Spleen (tissue), 7 donors: ENCODE measurements at regions not wholly inside any gene's neighbourhood (a gene's known extent, or its start where the extent isn't known, plus 50 kb on each side); places are given as distances from the start of the nearest gene placed in this dataset.
"Not testable (repeated sequence)": the region's sequence is repeated elsewhere in the genome, so short reads cannot be mapped to it uniquely, and the experiment has no call there.

Experiments used
- POLR2A ChIP-seq, 3 donors: fragments of 450-650 bp; IDR thresholded peaks; one replicate each; pipeline ENCODE4 v1.5.1; 2017; ENCODE audit warnings: antibody characterized with exemption in 3 of 3, mild to moderate bottlenecking in 1 of 3
- POLR2AphosphoS5 ChIP-seq, 3 donors: sonication (generic); formaldehyde crosslinking; IDR thresholded peaks; one replicate each; pipeline ENCODE4 v1.5.1; 2017; ENCODE audit warnings: antibody characterized with exemption in 3 of 3
- TF ChIP-seq, protein P1 (sequence below), 11 experiments: fragments of 200-600 bp in 7 of 11; fragments of 450-650 bp in 4 of 11; sonication (generic) in 4 of 11; IDR thresholded peaks in 8 of 11; conservative IDR thresholded peaks in 3 of 11; 1 replicate in 7 of 11; 2 replicates in 4 of 11; pipeline versions ENCODE4 v1.4.0 to v1.8.0; 2016 to 2021; ENCODE audit warnings: antibody characterized with exemption in 11 of 11, inconsistent platforms in 4 of 11, mild to moderate bottlenecking in 1 of 11
- donor health status: DM: no; HTN: no; CAD: no; lungs with moderate emphysema.
- donor health status: DM: no; HTN: no; CAD: no.
- donor health status: DM: no; HTN: no; CAD: no.

DNA sequence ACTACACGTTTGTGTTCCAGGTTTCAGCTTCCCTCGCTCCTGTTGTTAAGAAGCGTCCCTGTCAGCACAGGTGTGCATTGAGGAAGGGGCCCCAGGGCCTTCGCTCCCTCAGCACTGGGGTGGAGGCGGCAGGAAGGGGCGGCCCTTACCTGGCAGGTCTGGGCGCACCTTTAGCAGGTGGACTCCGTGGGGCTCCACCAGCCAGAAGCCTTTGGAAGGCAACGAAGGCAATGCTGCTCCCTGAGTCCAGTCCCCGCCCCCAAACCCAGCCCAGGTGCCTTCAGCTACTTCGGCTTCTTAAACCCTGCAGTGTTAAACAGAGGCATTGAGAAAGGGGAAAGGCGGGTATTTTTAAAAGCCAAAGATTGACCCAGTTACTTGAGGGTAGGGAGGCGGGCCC lies 4398.8 kb upstream of the TPTE start:
- TF ChIP-seq, protein P1, sequence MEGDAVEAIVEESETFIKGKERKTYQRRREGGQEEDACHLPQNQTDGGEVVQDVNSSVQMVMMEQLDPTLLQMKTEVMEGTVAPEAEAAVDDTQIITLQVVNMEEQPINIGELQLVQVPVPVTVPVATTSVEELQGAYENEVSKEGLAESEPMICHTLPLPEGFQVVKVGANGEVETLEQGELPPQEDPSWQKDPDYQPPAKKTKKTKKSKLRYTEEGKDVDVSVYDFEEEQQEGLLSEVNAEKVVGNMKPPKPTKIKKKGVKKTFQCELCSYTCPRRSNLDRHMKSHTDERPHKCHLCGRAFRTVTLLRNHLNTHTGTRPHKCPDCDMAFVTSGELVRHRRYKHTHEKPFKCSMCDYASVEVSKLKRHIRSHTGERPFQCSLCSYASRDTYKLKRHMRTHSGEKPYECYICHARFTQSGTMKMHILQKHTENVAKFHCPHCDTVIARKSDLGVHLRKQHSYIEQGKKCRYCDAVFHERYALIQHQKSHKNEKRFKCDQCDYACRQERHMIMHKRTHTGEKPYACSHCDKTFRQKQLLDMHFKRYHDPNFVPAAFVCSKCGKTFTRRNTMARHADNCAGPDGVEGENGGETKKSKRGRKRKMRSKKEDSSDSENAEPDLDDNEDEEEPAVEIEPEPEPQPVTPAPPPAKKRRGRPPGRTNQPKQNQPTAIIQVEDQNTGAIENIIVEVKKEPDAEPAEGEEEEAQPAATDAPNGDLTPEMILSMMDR (IDR thresholded peaks at IDR 0.05 in 8 of 11, conservative IDR thresholded peaks at IDR 0.05 in 3 of 11), result not testable (repeated sequence)
- not testable (repeated sequence) for TF ChIP-seq POLR2A, POLR2AphosphoS5 (IDR thresholded peaks at IDR 0.05)
